ENCODE measurements at regions not wholly inside any gene's neighbourhood (a gene's known extent, or its start where the extent isn't known, plus 50 kb on each side); places are given as distances from the start of the nearest gene placed in this dataset.

GRCh38 chr4:33551244-33551643 lies 2693.1 kb downstream of the ARAP2 start:
- no peaks in the 10 kb centered on the region for H3K36me3 ChIP-seq
- H3K4me3 ChIP-seq = no peak overlapping the region
- H3K27ac ChIP-seq = no peak overlapping the region
- H3K4me1 ChIP-seq = no peaks in the 10 kb centered on the region
- no peaks in the 10 kb centered on the region for H3K27me3 ChIP-seq
- no peaks in the 10 kb centered on the region for H3K9me3 ChIP-seq (replicated peaks)
- DNase-seq = no peak

GRCh38 chr4:33561259-33561658 lies 2683.1 kb downstream of the ARAP2 start:
- Histone ChIP-seq H3K27ac (no peak overlapping the region), H3K36me3 (no peaks in the 10 kb centered on the region), H3K9me3 (replicated peaks) (no peaks in the 10 kb centered on the region), H3K4me1 (no peaks in the 10 kb centered on the region), H3K27me3 (no peaks in the 10 kb centered on the region), H3K4me3 (no peak overlapping the region)
- DNase-seq = no peak

- no peak for DNase-seq
- no peaks in the 10 kb centered on the region for H3K36me3 ChIP-seq
- no peak overlapping the region for H3K27ac ChIP-seq
- no peak overlapping the region for H3K4me3 ChIP-seq
- no peaks in the 10 kb centered on the region for H3K9me3 ChIP-seq (replicated peaks)
- H3K4me1 ChIP-seq = no peaks in the 10 kb centered on the region
- H3K27me3 ChIP-seq = no peaks in the 10 kb centered on the region
Measured at GRCh38 chr4:33566649-33567048, 2677.7 kb downstream of the ARAP2 start.

- DNase-seq = no peak
- no peaks in the 10 kb centered on the region for H3K36me3 ChIP-seq
Measured at GRCh38 chr4:33577791-33578190, 2666.5 kb downstream of the ARAP2 start.

GRCh38 chr4:33579951-33580350 lies 2664.4 kb downstream of the ARAP2 start:
- no peak overlapping the region for H3K4me3 ChIP-seq
- DNase-seq = no peak
- no peaks in the 10 kb centered on the region for H3K27me3 ChIP-seq
- H3K4me1 ChIP-seq = no peaks in the 10 kb centered on the region
- H3K9me3 ChIP-seq (replicated peaks) = no peaks in the 10 kb centered on the region
- no peak overlapping the region for H3K27ac ChIP-seq
- no peaks in the 10 kb centered on the region for H3K36me3 ChIP-seq

More at GRCh38 chr4:33577791-33578190, 2666.5 kb downstream of the ARAP2 start:
- Histone ChIP-seq H3K9me3 (replicated peaks) (no peaks in the 10 kb centered on the region), H3K4me1 (no peaks in the 10 kb centered on the region), H3K27ac (no peak overlapping the region), H3K27me3 (no peaks in the 10 kb centered on the region), H3K4me3 (no peak overlapping the region)

- DNase-seq = peak in 1 of 2 experiments; percentile 4
- H3K4me3 ChIP-seq = no peak overlapping the region
- H3K36me3 ChIP-seq = no peaks in the 10 kb centered on the region
- no peaks in the 10 kb centered on the region for H3K4me1 ChIP-seq
- H3K27me3 ChIP-seq = no peaks in the 10 kb centered on the region
- peaks cover 7% of the 10 kb centered on the region for H3K9me3 ChIP-seq (replicated peaks)
- H3K27ac ChIP-seq = no peak overlapping the region
Measured at GRCh38 chr4:33592701-33593100, 2651.6 kb downstream of the ARAP2 start.

- no peak for DNase-seq
- H3K4me1 ChIP-seq = no peaks in the 10 kb centered on the region
Measured at GRCh38 chr4:33606951-33607350, 2637.4 kb downstream of the ARAP2 start.

GRCh38 chr4:33616121-33616520 lies 2628.2 kb downstream of the ARAP2 start:
- Histone ChIP-seq H3K27me3 (no peaks in the 10 kb centered on the region), H3K4me1 (no peaks in the 10 kb centered on the region), H3K36me3 (no peaks in the 10 kb centered on the region), H3K4me3 (no peak overlapping the region), H3K9me3 (replicated peaks) (0 out of 2 replicates have a peak, but pooled peaks cover 3% of the 10 kb centered on the region), H3K27ac (no peak overlapping the region)
- no peak for DNase-seq

More at GRCh38 chr4:33606951-33607350, 2637.4 kb downstream of the ARAP2 start:
- H3K27me3 ChIP-seq = no peaks in the 10 kb centered on the region
- H3K36me3 ChIP-seq = no peaks in the 10 kb centered on the region
- peaks cover 3% of the 10 kb centered on the region; the same call in 1 of the 2 replicates for H3K9me3 ChIP-seq (replicated peaks)
- no peak overlapping the region for H3K4me3 ChIP-seq
- no peak overlapping the region for H3K27ac ChIP-seq

GRCh38 chr4:33625748-33626147 lies 2618.6 kb downstream of the ARAP2 start:
- Histone ChIP-seq H3K36me3 (no peaks in the 10 kb centered on the region), H3K27me3 (no peaks in the 10 kb centered on the region), H3K27ac (peak overlapping the region; percentile 69), H3K4me1 (peaks cover 38% of the 10 kb centered on the region), H3K4me3 (no peak overlapping the region), H3K9me3 (replicated peaks) (0 out of 2 replicates have a peak, but pooled peaks cover 2% of the 10 kb centered on the region)
- DNase-seq = peak; percentile 57 to 76

GRCh38 chr4:33626221-33626620 lies 2618.1 kb downstream of the ARAP2 start:
- peak; percentile 54 to 79 for DNase-seq
- H3K4me3 ChIP-seq = no peak overlapping the region
- H3K27ac ChIP-seq = peak overlapping the region; percentile 69
- H3K36me3 ChIP-seq = no peaks in the 10 kb centered on the region
- H3K27me3 ChIP-seq = no peaks in the 10 kb centered on the region
- H3K4me1 ChIP-seq = peaks cover 38% of the 10 kb centered on the region
- H3K9me3 ChIP-seq (replicated peaks) = 0 out of 2 replicates have a peak, but pooled peaks cover 2% of the 10 kb centered on the region

- peak; percentile 73 to 87 for DNase-seq
- no peaks in the 10 kb centered on the region for H3K27me3 ChIP-seq
- H3K4me3 ChIP-seq = no peak overlapping the region
Measured at GRCh38 chr4:33628296-33628695, 2616.0 kb downstream of the ARAP2 start.

GRCh38 chr4:33649015-33649414 lies 2595.3 kb downstream of the ARAP2 start:
- peak in 1 of 2 experiments; percentile 21 for DNase-seq
- Histone ChIP-seq H3K4me3 (no peak overlapping the region), H3K36me3 (no peaks in the 10 kb centered on the region), H3K27me3 (no peaks in the 10 kb centered on the region), H3K4me1 (no peaks in the 10 kb centered on the region), H3K9me3 (replicated peaks) (no peaks in the 10 kb centered on the region), H3K27ac (no peak overlapping the region)

More at GRCh38 chr4:33628296-33628695, 2616.0 kb downstream of the ARAP2 start:
- Histone ChIP-seq H3K27ac (peak overlapping the region; percentile 69), H3K36me3 (no peaks in the 10 kb centered on the region), H3K9me3 (replicated peaks) (no peaks in the 10 kb centered on the region), H3K4me1 (peaks cover 38% of the 10 kb centered on the region)

- no peak for DNase-seq
- Histone ChIP-seq H3K4me1 (no peaks in the 10 kb centered on the region), H3K9me3 (replicated peaks) (no peaks in the 10 kb centered on the region), H3K27ac (no peak overlapping the region), H3K36me3 (no peaks in the 10 kb centered on the region), H3K4me3 (no peak overlapping the region), H3K27me3 (no peaks in the 10 kb centered on the region)
Measured at GRCh38 chr4:33649471-33649870, 2594.8 kb downstream of the ARAP2 start.

- Histone ChIP-seq H3K27ac (no peak overlapping the region), H3K9me3 (replicated peaks) (no peaks in the 10 kb centered on the region), H3K4me1 (no peaks in the 10 kb centered on the region), H3K36me3 (no peaks in the 10 kb centered on the region), H3K27me3 (no peaks in the 10 kb centered on the region), H3K4me3 (no peak overlapping the region)
- no peak for DNase-seq
Measured at GRCh38 chr4:33650036-33650435, 2594.3 kb downstream of the ARAP2 start.

GRCh38 chr4:33658971-33659370 lies 2585.3 kb downstream of the ARAP2 start:
- Histone ChIP-seq H3K4me3 (no peak overlapping the region), H3K27me3 (no peaks in the 10 kb centered on the region), H3K9me3 (replicated peaks) (peaks cover 4% of the 10 kb centered on the region; the same call in 1 of the 2 replicates), H3K36me3 (no peaks in the 10 kb centered on the region), H3K4me1 (no peaks in the 10 kb centered on the region), H3K27ac (no peak overlapping the region)
- DNase-seq = no peak

- no peaks in the 10 kb centered on the region for H3K27me3 ChIP-seq
- DNase-seq = no peak
- no peak overlapping the region for H3K27ac ChIP-seq
- H3K9me3 ChIP-seq (replicated peaks) = peaks cover 7% of the 10 kb centered on the region; the same call in 1 of the 2 replicates
- no peak overlapping the region for H3K4me3 ChIP-seq
- no peaks in the 10 kb centered on the region for H3K36me3 ChIP-seq
- no peaks in the 10 kb centered on the region for H3K4me1 ChIP-seq
Measured at GRCh38 chr4:33661636-33662035, 2582.7 kb downstream of the ARAP2 start.
